WTC11 (cell line): ENCODE measurements at regions not wholly inside any gene's neighbourhood (a gene's known extent, or its start where the extent isn't known, plus 50 kb on each side); places are given as distances from the start of the nearest gene placed in this dataset.
A peak's percentile ranks its signal among the peaks of the same experiment; 100 is the strongest.
"Not testable (repeated sequence)": the region's sequence is repeated elsewhere in the genome, so short reads cannot be mapped to it uniquely, and the experiment has no call there.

Experiments
- ATAC-seq: fragments of 200-7000 bp; cut with Tn5 transposase; 2 replicates; pipeline ENCODE4 v1.10.0; 2021; ENCODE audit warnings: mild to moderate bottlenecking, moderate library complexity
- CTCF ChIA-PET: fragments of 300-600 bp; sonication (Branson Sonifier 250); formaldehyde crosslinking; loops from one replicate; lab custom pipeline; 2021; ENCODE audit warnings: antibody characterized with exemption; lab: Charles Lee
- POLR2A ChIA-PET: fragments of 350-600 bp; sonication (Branson Sonifier 250); formaldehyde crosslinking; loops from one replicate; lab custom pipeline; 2021; ENCODE audit warnings: antibody characterized with exemption; lab: Charles Lee
- DNase-seq: peaks from one replicate; pipeline ENCODE4 v3.0.0; 2021; ENCODE audit warnings: low spot score
- H3K27ac Mint-ChIP-seq: 2 replicates; pipeline ENCODE4 v1.8.0; 2021; ENCODE audit warnings: mixed read lengths
- H3K27me3 Mint-ChIP-seq: 2 replicates; pipeline ENCODE4 v1.8.0; 2021; ENCODE audit warnings: low read depth, mild to moderate bottlenecking, moderate library complexity, mixed read lengths
- H3K36me3 Mint-ChIP-seq: 2 replicates; pipeline ENCODE4 v1.8.0; 2021; ENCODE audit warnings: mixed read lengths
- H3K4me1 Mint-ChIP-seq: 2 replicates; pipeline ENCODE4 v1.8.0; 2022; ENCODE audit warnings: mixed read lengths
- H3K4me3 Mint-ChIP-seq: 2 replicates; pipeline ENCODE4 v1.8.0; 2021; ENCODE audit warnings: mild to moderate bottlenecking, moderate library complexity, mixed read lengths
- H3K9me3 Mint-ChIP-seq: 2 replicates; pipeline ENCODE4 v1.8.0; 2021; ENCODE audit warnings: mixed read lengths

GRCh38 chr2:87524619-87525188 is 223.2 kb upstream of the PLGLB2 start:
- H3K9me3 Mint-ChIP-seq, H3K27me3 Mint-ChIP-seq, ATAC-seq, H3K36me3 Mint-ChIP-seq, DNase-seq, CTCF ChIA-PET, H3K27ac Mint-ChIP-seq, H3K4me3 Mint-ChIP-seq, POLR2A ChIA-PET, H3K4me1 Mint-ChIP-seq: not testable (repeated sequence)

GRCh38 chr2:87525497-87525991 is 222.3 kb upstream of the PLGLB2 start:
- H3K27ac Mint-ChIP-seq, H3K27me3 Mint-ChIP-seq, CTCF ChIA-PET, H3K9me3 Mint-ChIP-seq, H3K4me1 Mint-ChIP-seq, H3K36me3 Mint-ChIP-seq, H3K4me3 Mint-ChIP-seq, POLR2A ChIA-PET, ATAC-seq, DNase-seq: not testable (repeated sequence)

- POLR2A ChIA-PET, H3K9me3 Mint-ChIP-seq, ATAC-seq, H3K27me3 Mint-ChIP-seq, H3K4me1 Mint-ChIP-seq, DNase-seq, H3K4me3 Mint-ChIP-seq, H3K36me3 Mint-ChIP-seq, CTCF ChIA-PET, H3K27ac Mint-ChIP-seq: not testable (repeated sequence)
Observed at GRCh38 chr2:87526258-87526657, 221.6 kb upstream of the PLGLB2 start.

DNA sequence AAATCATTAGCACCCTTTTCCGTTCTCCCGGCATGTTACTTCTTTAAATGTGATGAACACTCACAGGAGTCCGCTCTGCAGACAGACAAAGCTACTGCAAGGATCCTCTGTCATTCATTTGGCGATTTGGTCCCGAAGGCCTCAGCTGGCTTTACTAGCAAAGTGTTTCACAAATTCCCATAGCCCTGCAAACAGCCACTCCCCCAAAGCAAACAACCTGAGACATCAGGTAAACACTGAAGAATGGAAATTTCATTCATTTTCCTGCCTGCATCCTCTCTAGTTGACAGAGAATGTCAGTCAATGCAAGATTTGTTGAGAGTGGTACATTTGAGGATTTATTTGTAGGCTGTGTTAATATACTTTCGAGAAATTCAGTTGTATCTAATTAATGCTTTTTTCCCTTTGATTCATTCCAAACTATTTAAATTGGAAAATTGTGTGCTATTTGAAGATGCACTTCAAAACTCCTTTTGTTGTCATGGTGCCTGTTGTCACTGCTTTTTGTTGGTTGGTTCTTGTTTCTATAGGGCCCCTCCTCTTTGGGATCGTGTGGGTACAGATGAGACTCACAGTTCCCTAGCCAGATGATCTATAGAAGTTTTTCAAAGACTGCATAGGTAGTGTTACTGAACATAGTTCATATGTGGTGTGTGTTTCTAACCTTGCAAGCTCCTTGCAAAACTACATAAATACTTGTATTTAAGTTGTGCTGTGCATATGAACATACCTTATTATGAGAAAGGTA is 215.7 kb upstream of the PLGLB2 start:
- H3K27ac Mint-ChIP-seq, CTCF ChIA-PET, H3K4me3 Mint-ChIP-seq, H3K27me3 Mint-ChIP-seq, ATAC-seq, DNase-seq, H3K9me3 Mint-ChIP-seq, POLR2A ChIA-PET, H3K36me3 Mint-ChIP-seq: not testable (repeated sequence)
- peaks cover 17% of the 10 kb centered on the region for H3K4me1 Mint-ChIP-seq

DNA sequence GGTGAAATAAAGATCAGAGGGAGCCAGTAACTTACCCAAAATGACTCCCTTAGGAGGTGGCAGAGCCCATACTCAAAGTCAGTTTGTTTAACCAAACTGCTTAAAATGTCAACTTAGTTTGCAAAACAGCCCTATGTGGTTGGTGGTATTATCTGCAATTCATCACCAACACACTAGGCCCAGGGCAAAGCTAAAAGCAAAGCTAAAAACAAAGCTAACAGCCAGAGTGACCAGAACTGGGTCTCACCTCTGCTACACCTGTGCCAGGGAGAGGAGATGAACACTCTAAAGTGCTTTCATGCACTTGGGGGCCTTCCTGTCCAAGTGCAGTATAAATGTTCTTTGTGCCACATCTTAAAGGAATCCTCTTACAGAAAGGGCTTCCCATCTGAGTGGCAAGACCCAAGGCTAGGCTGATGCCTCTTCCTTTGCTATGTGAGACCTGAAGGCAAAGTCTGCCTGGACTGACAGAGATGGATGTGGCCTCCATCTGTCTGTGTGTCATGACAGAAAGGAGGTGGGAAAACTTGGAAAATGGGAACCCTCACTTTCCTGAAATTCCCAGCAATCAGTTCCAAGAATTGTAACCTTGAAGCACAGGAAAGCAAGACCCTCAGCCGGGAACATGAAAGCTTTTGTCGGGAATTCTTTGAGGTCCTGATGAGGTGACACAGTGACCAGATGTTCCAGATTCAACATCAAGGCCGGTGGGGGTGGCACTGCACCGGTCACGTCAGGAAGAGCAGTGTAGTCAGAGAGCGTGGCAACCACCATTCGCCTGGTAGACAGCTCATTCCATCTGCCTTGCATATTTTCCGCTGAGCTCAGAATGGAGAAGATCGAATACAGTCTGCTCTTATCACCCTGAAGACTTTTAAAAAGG is 214.3 kb upstream of the PLGLB2 start:
- DNase-seq, CTCF ChIA-PET, H3K36me3 Mint-ChIP-seq, H3K9me3 Mint-ChIP-seq, ATAC-seq, H3K4me3 Mint-ChIP-seq, POLR2A ChIA-PET, H3K27me3 Mint-ChIP-seq: not testable (repeated sequence)
- Mint-ChIP-seq H3K4me1 (peaks cover 17% of the 10 kb centered on the region), H3K27ac (0 out of 2 replicates have a peak overlapping the region, but pooled peaks have one; percentile 57)

DNA sequence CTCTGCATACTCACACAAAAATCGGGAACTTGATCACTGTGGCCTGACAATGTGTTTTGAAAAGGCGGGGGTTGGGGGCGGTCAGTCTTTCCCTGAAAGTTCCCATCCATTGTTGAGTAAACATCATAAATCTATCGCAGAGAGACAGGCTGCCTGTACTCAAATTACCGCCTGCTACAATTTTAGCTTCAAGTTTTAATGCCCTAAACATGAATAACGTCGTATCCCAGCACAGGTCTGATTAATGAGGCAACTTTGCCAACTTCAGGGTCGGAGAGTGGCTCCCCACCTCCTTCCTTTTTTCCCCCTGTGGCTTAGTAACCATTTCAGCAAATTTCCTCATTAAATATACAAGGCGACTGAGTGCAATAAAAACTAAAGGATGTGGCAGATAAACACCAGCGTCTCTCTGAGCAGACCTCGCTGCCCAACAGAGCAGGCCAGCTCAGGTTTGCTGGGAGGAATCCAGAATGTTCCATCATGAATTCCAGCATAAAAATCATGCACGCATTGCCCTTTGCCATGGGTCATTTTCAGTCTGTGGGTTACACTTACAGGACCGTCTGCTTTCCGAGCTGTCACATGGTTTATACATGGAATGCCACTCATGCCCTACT is 213.5 kb upstream of the PLGLB2 start:
- ATAC-seq, H3K27ac Mint-ChIP-seq, DNase-seq, CTCF ChIA-PET, H3K4me3 Mint-ChIP-seq, POLR2A ChIA-PET, H3K9me3 Mint-ChIP-seq, H3K27me3 Mint-ChIP-seq, H3K36me3 Mint-ChIP-seq: not testable (repeated sequence)
- H3K4me1 Mint-ChIP-seq: peaks cover 17% of the 10 kb centered on the region

GRCh38 chr2:87536427-87536826 is 211.5 kb upstream of the PLGLB2 start:
- H3K27me3 Mint-ChIP-seq, H3K4me3 Mint-ChIP-seq, H3K36me3 Mint-ChIP-seq, H3K9me3 Mint-ChIP-seq, DNase-seq, POLR2A ChIA-PET, CTCF ChIA-PET, H3K27ac Mint-ChIP-seq: not testable (repeated sequence)
- peak; percentile 50; the same call in 1 of the 2 replicates for ATAC-seq
- H3K4me1 Mint-ChIP-seq: peaks cover 14% of the 10 kb centered on the region

DNA sequence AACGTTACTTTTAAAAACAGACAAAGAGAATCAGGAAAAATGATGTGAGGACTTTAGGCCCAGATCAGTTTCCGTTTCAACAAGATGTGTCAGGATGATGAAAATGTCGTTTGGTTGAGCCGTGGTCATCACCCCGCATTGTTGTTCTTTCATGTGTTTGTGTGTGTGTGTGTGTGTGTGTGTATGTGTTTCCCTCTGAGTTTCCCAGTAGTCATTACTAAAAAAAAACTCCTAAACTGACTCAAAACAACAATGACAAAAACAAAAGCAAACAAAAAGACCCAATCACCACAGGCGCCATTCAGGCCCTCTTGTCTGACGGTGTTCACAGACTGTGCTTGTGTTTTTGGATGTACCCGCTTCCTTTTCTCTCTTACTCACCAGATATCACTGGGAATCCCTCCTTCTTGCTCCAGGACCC is 210.6 kb upstream of the PLGLB2 start:
- H3K9me3 Mint-ChIP-seq, H3K4me3 Mint-ChIP-seq, DNase-seq, H3K36me3 Mint-ChIP-seq, POLR2A ChIA-PET, ATAC-seq, H3K27ac Mint-ChIP-seq, CTCF ChIA-PET, H3K27me3 Mint-ChIP-seq: not testable (repeated sequence)
- H3K4me1 Mint-ChIP-seq: peaks cover 11% of the 10 kb centered on the region

DNA sequence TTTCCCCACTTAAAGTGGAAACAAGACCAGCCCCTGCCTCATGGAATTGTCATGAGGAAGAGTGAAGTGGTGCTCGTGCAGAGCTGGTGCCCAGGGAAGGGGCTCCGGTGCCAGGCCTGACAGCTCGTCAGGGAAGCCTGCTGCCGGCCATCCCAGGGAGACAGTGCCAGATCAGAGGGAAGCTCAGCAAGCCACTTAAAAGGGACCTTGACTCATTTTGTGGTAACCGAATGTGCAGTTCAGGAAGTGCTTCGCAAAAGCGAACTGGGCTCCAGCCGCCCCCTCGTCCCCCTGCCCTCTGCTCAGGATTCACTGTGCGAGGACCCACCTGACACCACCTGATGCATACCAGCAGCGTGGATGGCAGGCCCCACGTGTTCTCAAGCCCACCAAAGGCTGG is 209.6 kb upstream of the PLGLB2 start:
- CTCF ChIA-PET, DNase-seq, H3K27me3 Mint-ChIP-seq, H3K9me3 Mint-ChIP-seq, ATAC-seq, POLR2A ChIA-PET, H3K4me3 Mint-ChIP-seq, H3K27ac Mint-ChIP-seq, H3K36me3 Mint-ChIP-seq, H3K4me1 Mint-ChIP-seq: not testable (repeated sequence)

- H3K27ac Mint-ChIP-seq, H3K9me3 Mint-ChIP-seq, ATAC-seq, H3K36me3 Mint-ChIP-seq, H3K27me3 Mint-ChIP-seq, POLR2A ChIA-PET, CTCF ChIA-PET, DNase-seq, H3K4me3 Mint-ChIP-seq, H3K4me1 Mint-ChIP-seq: not testable (repeated sequence)
Observed at GRCh38 chr2:87539151-87539943, 208.5 kb upstream of the PLGLB2 start.

DNA sequence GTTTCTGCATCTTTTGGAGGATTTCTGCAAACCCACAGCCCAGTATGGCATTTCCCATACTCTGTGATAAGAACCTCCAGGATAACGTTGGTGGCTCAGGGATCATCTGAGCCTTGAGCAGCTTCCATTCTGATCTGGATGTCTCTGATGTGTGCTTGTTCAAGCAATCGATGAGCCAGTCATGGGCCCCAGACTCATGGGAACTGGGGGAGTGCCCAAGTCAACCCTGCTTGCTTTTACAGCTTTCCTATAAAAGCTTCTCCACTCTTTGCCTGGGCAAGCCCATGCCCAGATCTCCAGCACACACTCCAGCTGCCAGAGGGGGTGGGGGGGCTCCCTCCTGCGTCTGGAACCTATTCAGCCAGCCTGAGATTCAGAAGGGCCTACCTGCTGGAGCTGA is 207.6 kb upstream of the PLGLB2 start:
- ATAC-seq, DNase-seq, H3K27me3 Mint-ChIP-seq, H3K27ac Mint-ChIP-seq, CTCF ChIA-PET, H3K4me3 Mint-ChIP-seq, H3K9me3 Mint-ChIP-seq, POLR2A ChIA-PET, H3K4me1 Mint-ChIP-seq, H3K36me3 Mint-ChIP-seq: not testable (repeated sequence)
